ENCODE measurements at regions not wholly inside any gene's neighbourhood (a gene's known extent, or its start where the extent isn't known, plus 50 kb on each side); places are given as distances from the start of the nearest gene placed in this dataset.

GRCh38 chr13:111948281-111948680, 118.7 kb upstream of the SOX1 start:
- TF ChIP-seq CTCF (IDR thresholded peaks at IDR 0.05 in 2 of 3, conservative IDR thresholded peaks at IDR 0.05 in 1 of 3; ENCODE audit: control insufficient read depth in 2 of 3, extremely low read depth in 1 of 3, insufficient read depth in 1 of 3, low read depth in 3 of 3, low read length in 3 of 3) (no peak), RELB (IDR thresholded peaks at IDR 0.05; ENCODE audit: low read depth) (no peak), FOXK2 (IDR thresholded peaks at IDR 0.05) (no peak), POLR2A (IDR thresholded peaks at IDR 0.05; ENCODE audit: low read depth, low read length) (no peak), EP300 (IDR thresholded peaks at IDR 0.05; ENCODE audit: borderline replicate concordance in 1 of 2, control insufficient read depth in 1 of 2, low read depth in 2 of 2, low read length in 2 of 2) (no peak), TAF1 (IDR thresholded peaks at IDR 0.05; ENCODE audit: borderline replicate concordance, low read depth, low read length) (no peak), EZH2 (IDR thresholded peaks at IDR 0.05; ENCODE audit: borderline replicate concordance, control insufficient read depth, low read depth, low read length) (no peak), ESRRA (IDR thresholded peaks at IDR 0.05; ENCODE audit: low read length) (no peak), REST (IDR thresholded peaks at IDR 0.05; ENCODE audit: low read depth, low read length) (no peak), JUND (IDR thresholded peaks at IDR 0.05; ENCODE audit: low read depth, low read length) (no peak), ZNF687 (IDR thresholded peaks at IDR 0.05) (no peak), SUPT20H (IDR thresholded peaks at IDR 0.05; ENCODE audit: borderline replicate concordance, control insufficient read depth, low read depth, low read length) (no peak)

Measured in GM12878 (cell line).